ENCODE measurements at regions not wholly inside any gene's neighbourhood (a gene's known extent, or its start where the extent isn't known, plus 50 kb on each side); places are given as distances from the start of the nearest gene placed in this dataset.

GRCh38 chr13:111559612-111560403 is 239.4 kb downstream of the TEX29 start:
- no peak for DNase-seq (ENCODE audit: low read depth, low spot score)
- H3K4me3 ChIP-seq (ENCODE audit: low read length) = no peak overlapping the region

DNA sequence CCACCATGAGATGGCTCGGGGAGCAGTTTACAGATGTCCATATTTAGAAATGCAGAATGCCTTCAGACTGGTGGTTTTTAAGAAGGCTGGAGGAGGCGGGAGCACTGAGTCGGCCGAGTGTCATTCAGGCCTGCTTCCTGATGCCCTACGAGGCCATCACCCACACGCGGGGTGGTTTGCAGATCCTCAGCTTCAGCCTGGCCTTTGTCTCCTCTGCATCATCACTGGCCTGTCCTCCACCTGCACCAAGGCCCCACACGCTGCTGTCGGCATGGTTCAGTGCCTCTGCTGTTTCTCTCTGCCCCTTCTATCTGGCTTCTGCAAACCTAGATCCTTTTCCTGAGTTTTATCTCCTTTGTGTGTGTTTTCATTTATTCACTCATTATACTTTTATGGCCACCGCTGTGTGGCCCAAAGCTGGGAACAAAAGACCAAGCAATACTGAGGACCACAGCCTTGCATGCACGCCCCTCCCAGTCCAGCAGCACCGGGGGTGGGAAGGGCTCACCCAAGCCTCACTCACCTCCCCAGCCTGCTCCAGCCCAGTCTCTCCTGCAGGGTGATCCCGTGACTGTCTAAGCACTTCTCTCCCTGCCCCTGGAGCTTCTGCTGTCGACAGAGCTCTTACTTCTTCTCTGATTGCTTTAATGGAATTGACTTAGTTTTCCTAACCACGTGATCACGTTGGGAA is 240.8 kb downstream of the TEX29 start:
- DNase-seq (ENCODE audit: low read depth, low spot score) = no peak

GRCh38 chr13:111562716-111563115 is 242.3 kb downstream of the TEX29 start:
- DNase-seq (ENCODE audit: low read depth, low spot score) = no peak
- H3K4me3 ChIP-seq (ENCODE audit: low read length) = no peak overlapping the region

More for the DNA sequence above, 240.8 kb downstream of the TEX29 start:
- no peak overlapping the region for H3K4me3 ChIP-seq (ENCODE audit: low read length)

GRCh38 chr13:111564606-111565005 is 244.2 kb downstream of the TEX29 start:
- no peak for DNase-seq (ENCODE audit: low read depth, low spot score)

DNA sequence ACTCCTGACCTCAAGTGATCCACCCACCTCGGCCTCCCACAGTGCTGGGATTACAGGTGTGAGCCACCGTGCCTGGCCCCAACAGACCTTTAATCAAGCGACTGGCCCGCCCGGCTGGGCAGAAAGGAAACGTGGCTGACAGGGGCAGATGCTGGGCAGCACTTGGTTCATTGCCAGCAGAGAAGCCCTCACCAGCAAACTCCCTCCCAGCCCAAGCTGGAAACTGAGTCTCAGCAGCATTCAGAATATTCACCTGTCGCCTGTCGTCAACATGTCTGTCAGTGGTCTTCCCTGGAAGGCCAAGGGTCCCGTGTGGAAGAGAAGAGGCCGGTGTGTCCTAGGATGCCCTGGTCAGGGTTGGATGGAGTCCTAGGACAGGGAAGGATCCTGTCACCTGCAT is 245.0 kb downstream of the TEX29 start:
- no peak for DNase-seq (ENCODE audit: low read depth, low spot score)
- no peak overlapping the region for H3K4me3 ChIP-seq (ENCODE audit: low read length)

More at GRCh38 chr13:111564606-111565005, 244.2 kb downstream of the TEX29 start:
- H3K4me3 ChIP-seq (ENCODE audit: low read length) = no peak overlapping the region

- no peak overlapping the region for H3K4me3 ChIP-seq (ENCODE audit: low read length)
- no peak for DNase-seq (ENCODE audit: low read depth, low spot score)
Measured at GRCh38 chr13:111566567-111566966, 246.1 kb downstream of the TEX29 start.

DNA sequence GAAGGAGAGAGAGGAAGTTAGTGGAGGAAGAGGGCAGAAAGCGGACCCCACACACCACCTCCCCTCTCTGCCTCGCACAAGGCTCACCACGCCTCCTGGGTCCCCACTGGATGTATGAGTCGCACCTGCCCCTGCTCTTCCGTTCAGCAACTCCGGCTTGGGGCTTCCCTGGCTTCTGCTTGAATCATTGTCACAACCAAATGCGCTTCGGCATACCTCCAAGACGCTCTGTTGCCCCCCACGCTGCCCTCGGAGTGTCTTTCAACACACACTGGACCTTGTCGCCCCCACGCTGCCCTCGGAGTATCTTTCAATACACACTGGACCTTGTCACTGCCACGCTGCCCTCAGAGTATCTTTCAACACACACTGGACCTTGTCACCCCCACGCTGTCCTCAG is 247.2 kb downstream of the TEX29 start:
- no peak overlapping the region for H3K4me3 ChIP-seq (ENCODE audit: low read length)
- no peak for DNase-seq (ENCODE audit: low read depth, low spot score)

DNA sequence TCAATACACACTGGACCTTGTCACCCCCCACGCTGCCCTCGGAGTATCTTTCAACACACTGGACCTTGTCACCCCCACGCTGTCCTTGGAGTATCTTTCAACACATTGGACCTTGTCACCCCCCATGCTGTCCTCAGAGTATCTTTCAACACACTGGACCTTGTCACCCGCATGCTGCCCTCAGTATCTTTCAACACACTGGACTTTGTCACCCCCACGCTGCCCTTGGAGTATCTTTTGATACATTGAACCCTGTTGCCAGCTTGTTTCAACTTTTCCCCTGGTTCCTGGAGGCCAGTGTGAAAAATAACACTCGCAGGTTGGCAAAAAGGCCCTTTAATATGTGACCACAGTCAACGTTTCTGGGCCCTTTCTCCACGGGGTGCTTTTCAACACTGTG is 247.8 kb downstream of the TEX29 start:
- no peak for DNase-seq (ENCODE audit: low read depth, low spot score)
- H3K4me3 ChIP-seq (ENCODE audit: low read length) = no peak overlapping the region

DNA sequence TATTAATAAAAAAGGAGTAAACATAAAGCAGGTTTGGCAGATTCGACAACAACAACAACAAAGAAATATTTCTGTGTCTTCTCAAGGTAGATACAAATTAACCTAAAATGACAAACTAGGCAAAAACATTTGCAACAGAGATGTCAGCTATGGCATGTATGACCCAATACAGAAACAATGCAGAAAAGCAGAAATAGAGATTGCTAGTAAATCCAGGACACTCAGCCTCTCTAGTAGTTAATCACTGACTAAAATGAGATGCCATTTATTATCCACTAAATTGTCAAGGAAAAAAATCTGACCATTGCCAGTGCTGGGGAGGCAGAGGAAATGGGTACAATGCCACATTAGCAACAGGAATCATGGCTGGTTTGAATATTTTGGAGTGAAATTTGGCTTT is 250.5 kb downstream of the TEX29 start:
- no peak overlapping the region for H3K4me3 ChIP-seq (ENCODE audit: low read length)
- DNase-seq (ENCODE audit: low read depth, low spot score) = no peak

- DNase-seq (ENCODE audit: low read depth, low spot score) = no peak
- H3K4me3 ChIP-seq (ENCODE audit: low read length) = no peak overlapping the region
Measured at GRCh38 chr13:111572956-111573761, 252.7 kb downstream of the TEX29 start.

DNA sequence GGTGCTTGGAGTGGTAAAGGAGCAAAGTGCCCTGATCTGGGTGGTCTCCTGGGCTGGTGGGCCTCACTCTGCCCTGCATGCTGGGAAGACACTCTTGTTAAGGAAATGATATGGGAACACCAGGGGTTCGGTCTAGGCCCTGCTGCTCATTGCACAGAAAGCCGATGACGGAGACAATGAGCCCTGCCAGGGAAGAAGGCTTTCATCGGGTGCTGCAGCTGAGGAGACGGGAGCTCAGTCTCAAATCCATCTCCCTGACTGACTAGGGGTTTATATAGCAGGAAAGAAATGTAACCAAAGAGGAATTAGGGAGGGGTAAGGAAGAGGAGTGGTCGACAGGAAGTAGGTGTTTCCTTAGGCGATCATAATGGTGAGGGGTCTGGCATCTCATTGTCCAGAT is 253.4 kb downstream of the TEX29 start:
- no peak for DNase-seq (ENCODE audit: low read depth, low spot score)
- no peak overlapping the region for H3K4me3 ChIP-seq (ENCODE audit: low read length)

DNA sequence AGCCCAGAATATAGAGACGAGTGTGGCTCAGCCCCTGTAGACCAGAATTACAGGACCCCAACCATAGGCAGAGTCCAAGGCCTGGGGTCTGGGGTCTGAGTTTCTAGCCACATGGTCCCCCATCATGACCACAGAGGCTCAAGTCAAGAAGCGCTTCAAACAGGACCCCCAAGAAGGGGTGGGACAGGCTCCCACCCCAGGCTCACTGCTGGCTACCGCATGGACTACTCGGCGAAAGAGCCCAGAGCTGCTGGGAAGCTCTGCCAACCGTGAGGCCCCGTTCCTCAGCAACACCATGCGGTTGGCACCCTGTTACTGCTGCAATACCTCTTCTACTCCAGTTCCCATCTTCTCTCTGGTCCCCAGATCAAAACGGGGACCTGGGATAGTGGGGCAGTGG is 254.8 kb downstream of the TEX29 start:
- H3K4me3 ChIP-seq (ENCODE audit: low read length) = no peak overlapping the region
- DNase-seq (ENCODE audit: low read depth, low spot score) = no peak

- no peak for DNase-seq (ENCODE audit: low read depth, low spot score)
- no peak overlapping the region for H3K4me3 ChIP-seq (ENCODE audit: low read length)
Measured at GRCh38 chr13:111575719-111576118, 255.3 kb downstream of the TEX29 start.

DNA sequence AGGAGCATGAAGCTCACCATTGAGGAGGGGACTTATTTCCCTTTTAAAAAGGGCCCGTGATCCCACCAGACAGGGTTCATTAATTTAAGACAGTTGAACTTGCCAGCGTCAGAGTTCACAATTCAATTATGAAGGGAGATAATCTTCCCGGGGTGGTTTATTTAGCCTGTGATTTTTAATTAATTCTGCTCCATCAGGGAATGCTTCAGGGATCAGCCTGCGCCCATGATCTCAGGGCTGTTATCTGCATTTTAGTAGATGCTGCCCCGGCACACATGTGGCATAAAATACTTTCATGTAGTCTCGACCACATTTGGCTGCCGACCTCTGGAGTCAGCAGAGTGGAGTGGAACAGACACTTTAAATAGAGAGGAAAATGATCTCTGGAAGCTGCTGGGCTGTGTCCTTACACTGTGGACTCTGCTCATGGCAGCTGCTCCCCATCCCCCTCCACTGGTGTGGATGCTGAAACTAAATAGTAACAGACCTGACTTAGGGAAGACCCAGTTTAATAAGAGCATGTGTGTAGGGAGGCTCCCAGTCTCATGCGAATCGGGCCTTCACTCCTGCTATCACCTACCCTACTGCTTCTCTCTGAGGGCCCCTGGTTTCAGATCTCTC is 256.9 kb downstream of the TEX29 start:
- H3K4me3 ChIP-seq (ENCODE audit: low read length) = no peak overlapping the region
- no peak for DNase-seq (ENCODE audit: low read depth, low spot score)

GRCh38 chr13:111577956-111578605 is 257.6 kb downstream of the TEX29 start:
- DNase-seq (ENCODE audit: low read depth, low spot score) = no peak
- no peak overlapping the region for H3K4me3 ChIP-seq (ENCODE audit: low read length)

GRCh38 chr13:111584101-111584672 is 263.7 kb downstream of the TEX29 start:
- DNase-seq (ENCODE audit: low read depth, low spot score) = no peak
- H3K4me3 ChIP-seq (ENCODE audit: low read length) = no peak overlapping the region

DNA sequence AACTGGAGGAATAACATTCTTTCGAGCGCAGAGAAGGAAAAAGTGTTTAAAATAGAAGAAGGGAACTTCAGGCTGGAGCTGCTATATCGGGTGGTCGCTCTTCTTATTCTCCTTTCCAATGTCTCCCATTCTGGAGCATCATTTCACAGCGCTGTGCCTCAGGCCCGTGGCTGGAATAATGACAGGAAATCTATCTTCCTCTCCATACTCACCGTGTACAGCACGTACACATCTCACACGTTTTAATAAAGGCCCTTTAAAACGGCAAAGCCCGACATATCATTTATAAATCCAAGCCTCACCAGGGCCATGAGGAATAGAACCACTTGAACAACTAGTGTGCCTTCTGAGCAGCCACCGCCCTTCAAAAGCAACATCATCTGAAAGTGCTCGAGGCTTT is 264.4 kb downstream of the TEX29 start:
- DNase-seq (ENCODE audit: low read depth, low spot score) = no peak
- no peak overlapping the region for H3K4me3 ChIP-seq (ENCODE audit: low read length)

- DNase-seq (ENCODE audit: low read depth, low spot score) = no peak
Measured at GRCh38 chr13:111586291-111586690, 265.8 kb downstream of the TEX29 start.

DNA sequence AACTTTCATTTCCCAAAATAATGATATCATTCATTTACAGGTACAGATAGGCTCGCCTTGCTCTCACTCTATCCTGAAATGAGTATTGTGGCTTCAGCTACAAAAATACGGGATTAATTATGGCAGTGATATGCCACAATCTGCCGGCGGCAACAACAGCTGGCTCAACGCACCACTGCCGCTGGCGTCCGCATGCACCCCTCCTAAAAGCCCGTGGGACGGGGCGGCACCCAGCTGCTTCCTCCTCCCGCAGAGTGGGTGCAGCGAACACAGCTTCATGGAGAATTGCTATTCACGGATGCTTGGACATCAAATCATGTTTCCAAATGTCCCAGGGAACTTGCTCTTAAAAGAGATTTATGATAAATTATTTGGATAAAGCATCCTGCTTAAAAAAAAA is 266.8 kb downstream of the TEX29 start:
- no peak overlapping the region for H3K4me3 ChIP-seq (ENCODE audit: low read length)
- DNase-seq (ENCODE audit: low read depth, low spot score) = no peak

More at GRCh38 chr13:111586291-111586690, 265.8 kb downstream of the TEX29 start:
- no peak overlapping the region for H3K4me3 ChIP-seq (ENCODE audit: low read length)
